ENCODE measurements at regions not wholly inside any gene's neighbourhood (a gene's known extent, or its start where the extent isn't known, plus 50 kb on each side); places are given as distances from the start of the nearest gene placed in this dataset.

GRCh38 chr7:124566583-124566982 lies 199.0 kb downstream of the GPR37 start:
- Histone ChIP-seq H3K27ac (no peak overlapping the region), H3K4me3 (no peak overlapping the region), H3K27me3 (ENCODE audit: insufficient read depth in 3 of 3, low read length in 2 of 3) (no peaks in the 10 kb centered on the region), H3K36me3 (ENCODE audit: insufficient read depth in 1 of 2, low read depth in 1 of 2) (no peaks in the 10 kb centered on the region), H3K9me3 (no peaks in the 10 kb centered on the region), H3K4me1 (no peaks in the 10 kb centered on the region)
- no peak for ATAC-seq
- DNase-seq = no peak
- TF ChIP-seq, protein P1, sequence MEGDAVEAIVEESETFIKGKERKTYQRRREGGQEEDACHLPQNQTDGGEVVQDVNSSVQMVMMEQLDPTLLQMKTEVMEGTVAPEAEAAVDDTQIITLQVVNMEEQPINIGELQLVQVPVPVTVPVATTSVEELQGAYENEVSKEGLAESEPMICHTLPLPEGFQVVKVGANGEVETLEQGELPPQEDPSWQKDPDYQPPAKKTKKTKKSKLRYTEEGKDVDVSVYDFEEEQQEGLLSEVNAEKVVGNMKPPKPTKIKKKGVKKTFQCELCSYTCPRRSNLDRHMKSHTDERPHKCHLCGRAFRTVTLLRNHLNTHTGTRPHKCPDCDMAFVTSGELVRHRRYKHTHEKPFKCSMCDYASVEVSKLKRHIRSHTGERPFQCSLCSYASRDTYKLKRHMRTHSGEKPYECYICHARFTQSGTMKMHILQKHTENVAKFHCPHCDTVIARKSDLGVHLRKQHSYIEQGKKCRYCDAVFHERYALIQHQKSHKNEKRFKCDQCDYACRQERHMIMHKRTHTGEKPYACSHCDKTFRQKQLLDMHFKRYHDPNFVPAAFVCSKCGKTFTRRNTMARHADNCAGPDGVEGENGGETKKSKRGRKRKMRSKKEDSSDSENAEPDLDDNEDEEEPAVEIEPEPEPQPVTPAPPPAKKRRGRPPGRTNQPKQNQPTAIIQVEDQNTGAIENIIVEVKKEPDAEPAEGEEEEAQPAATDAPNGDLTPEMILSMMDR (IDR thresholded peaks at IDR 0.05) = no peak
- intact Hi-C loops (cut with DNase I) = no loop called here
- 60 to 68% (median 64%) methylated on average over 5 of the region's 5 CpGs for WGBS, 3 donors

DNA sequence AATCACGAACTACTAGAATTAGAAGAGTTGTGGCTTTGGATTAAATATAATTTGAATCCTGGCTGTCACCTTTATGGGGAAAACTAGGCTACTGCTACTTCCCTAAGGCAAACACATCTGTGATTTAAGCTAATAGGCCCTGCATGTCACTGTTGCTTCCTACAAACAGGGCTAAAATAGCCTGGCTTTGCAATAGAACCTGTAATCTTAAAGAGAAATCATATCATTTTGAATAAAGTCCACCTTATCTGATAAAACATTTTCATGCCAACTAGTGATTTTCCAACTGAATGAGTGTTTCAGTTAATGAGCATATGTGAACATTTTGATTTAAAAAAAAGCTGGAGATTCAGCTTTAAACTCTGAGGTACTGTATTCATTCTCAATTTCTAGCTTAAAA lies 208.0 kb downstream of the GPR37 start:
- intact Hi-C loops (cut with DNase I) = no loop called here
- DNase-seq (no peak), ATAC-seq (no peak)
- no peak overlapping the region for H3K27ac ChIP-seq
- 76 to 82% (median 76%) methylated on average over 1 of the region's 1 CpG for WGBS, 3 donors
- H3K4me3 ChIP-seq = no peak overlapping the region
- no peaks in the 10 kb centered on the region for H3K9me3 ChIP-seq
- TF ChIP-seq, protein P1 (IDR thresholded peaks at IDR 0.05) = no peak
- H3K36me3 ChIP-seq (ENCODE audit: insufficient read depth in 1 of 2, low read depth in 1 of 2) = no peaks in the 10 kb centered on the region
- H3K4me1 ChIP-seq = no peaks in the 10 kb centered on the region
- H3K27me3 ChIP-seq (ENCODE audit: insufficient read depth in 3 of 3, low read length in 2 of 3) = no peaks in the 10 kb centered on the region

GRCh38 chr7:124557101-124557500 lies 208.5 kb downstream of the GPR37 start:
- no peak for DNase-seq
- Histone ChIP-seq H3K36me3 (ENCODE audit: insufficient read depth in 1 of 2, low read depth in 1 of 2) (no peaks in the 10 kb centered on the region), H3K9me3 (no peaks in the 10 kb centered on the region), H3K4me1 (no peaks in the 10 kb centered on the region), H3K4me3 (no peak overlapping the region), H3K27ac (no peak overlapping the region), H3K27me3 (ENCODE audit: insufficient read depth in 3 of 3, low read length in 2 of 3) (no peaks in the 10 kb centered on the region)
- ATAC-seq = no peak
- intact Hi-C loops (cut with DNase I) = no loop called here
- TF ChIP-seq, protein P1 (IDR thresholded peaks at IDR 0.05) = no peak
- WGBS, 3 donors = 67 to 73% (median 72%) methylated on average over 5 of the region's 5 CpGs

GRCh38 chr7:124553502-124553901 lies 212.1 kb downstream of the GPR37 start:
- ATAC-seq = no peak
- intact Hi-C loops (cut with DNase I) = no loop called here
- WGBS, 3 donors = 53 to 63% (median 58%) methylated on average over 4 of the region's 4 CpGs

GRCh38 chr7:124552217-124552616 lies 213.4 kb downstream of the GPR37 start:
- H3K4me3 ChIP-seq = no peak overlapping the region
- no peaks in the 10 kb centered on the region for H3K36me3 ChIP-seq (ENCODE audit: insufficient read depth in 1 of 2, low read depth in 1 of 2)
- 64 to 77% (median 76%) methylated on average over 2 of the region's 2 CpGs for WGBS, 3 donors
- no peaks in the 10 kb centered on the region for H3K4me1 ChIP-seq
- no peak for DNase-seq
- no peak overlapping the region for H3K27ac ChIP-seq
- TF ChIP-seq, protein P1 (IDR thresholded peaks at IDR 0.05) = no peak
- H3K9me3 ChIP-seq = no peaks in the 10 kb centered on the region
- H3K27me3 ChIP-seq (ENCODE audit: insufficient read depth in 3 of 3, low read length in 2 of 3) = no peaks in the 10 kb centered on the region
- no peak for ATAC-seq
- intact Hi-C loops (cut with DNase I) = no loop called here

More at GRCh38 chr7:124553502-124553901, 212.1 kb downstream of the GPR37 start:
- Histone ChIP-seq H3K9me3 (no peaks in the 10 kb centered on the region), H3K27me3 (ENCODE audit: insufficient read depth in 3 of 3, low read length in 2 of 3) (no peaks in the 10 kb centered on the region), H3K27ac (no peak overlapping the region), H3K4me3 (no peak overlapping the region), H3K36me3 (ENCODE audit: insufficient read depth in 1 of 2, low read depth in 1 of 2) (no peaks in the 10 kb centered on the region), H3K4me1 (no peaks in the 10 kb centered on the region)
- DNase-seq = no peak
- TF ChIP-seq, protein P1 (IDR thresholded peaks at IDR 0.05) = no peak

Measured in psoas muscle (tissue), 7 donors.